Suppressor macrophage treated with lipopolysaccharide for 1 hour (primary cell): ENCODE measurements at regions not wholly inside any gene's neighbourhood (a gene's known extent, or its start where the extent isn't known, plus 50 kb on each side); places are given as distances from the start of the nearest gene placed in this dataset.
"Not testable (repeated sequence)": the region's sequence is repeated elsewhere in the genome, so short reads cannot be mapped to it uniquely, and the experiment has no call there.

ENCODE experiments used
- DNase-seq, 3 donors: peaks; one replicate each; pipeline ENCODE4 v3.0.0-alpha.2; 2020 to 2022

DNA sequence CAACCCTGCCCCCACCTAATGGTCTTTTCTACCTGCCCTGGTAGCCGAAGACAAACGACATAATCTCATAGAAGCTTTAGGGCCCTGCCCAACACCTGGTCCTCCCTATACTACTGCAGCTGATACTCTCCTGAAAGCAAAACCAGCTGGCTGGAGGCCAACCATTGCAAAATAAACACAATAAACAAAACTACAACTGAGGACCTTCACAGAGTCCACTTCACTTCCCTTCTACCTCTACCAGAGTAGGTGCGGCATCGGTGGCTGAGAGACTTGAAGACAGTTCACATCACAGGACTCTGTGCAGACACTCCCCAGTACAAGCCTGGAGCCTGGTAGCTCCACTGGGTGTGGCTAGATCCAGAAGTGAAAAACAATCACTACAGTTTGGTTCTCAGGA, 476.2 kb downstream of the MMUT start:
- no peak for DNase-seq

DNA sequence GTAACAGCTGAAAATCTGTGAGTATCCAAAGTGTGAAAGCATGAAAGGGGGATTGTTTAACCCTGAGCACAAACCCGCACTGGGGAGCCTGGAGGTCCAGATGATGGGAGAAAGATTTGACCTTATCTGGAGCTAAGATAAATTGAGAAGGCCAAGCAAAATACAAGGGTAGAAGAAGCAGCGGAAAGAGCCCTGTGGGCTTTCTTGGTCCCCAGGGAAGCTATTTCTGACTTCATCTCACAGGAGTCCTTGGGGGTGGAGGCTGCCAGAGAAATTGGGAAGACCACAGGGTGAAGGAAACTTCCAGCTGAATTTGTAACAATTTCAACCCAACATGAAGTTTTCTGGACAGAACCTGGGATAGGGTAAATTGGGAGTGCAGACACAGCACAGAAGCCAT, 476.9 kb downstream of the MMUT start:
- DNase-seq, result no peak

DNA sequence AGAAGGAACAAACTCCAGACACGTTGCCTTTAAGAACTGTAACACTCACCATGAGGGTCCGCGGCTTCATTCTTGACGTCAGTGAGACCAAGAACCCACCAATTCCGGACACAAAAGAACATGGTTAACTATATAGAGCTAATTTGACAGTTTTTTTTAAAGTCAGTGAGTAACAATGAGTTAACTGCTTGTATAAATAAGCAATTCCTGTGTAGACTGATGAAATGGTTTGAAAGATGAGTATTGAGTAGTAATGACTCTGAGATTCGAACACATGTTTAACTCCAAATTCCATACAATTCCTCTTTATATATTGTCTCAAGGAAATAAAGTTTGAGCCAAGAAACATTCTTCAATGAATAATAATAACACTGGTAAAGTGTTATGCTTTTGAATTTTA, 478.0 kb downstream of the MMUT start:
- no peak for DNase-seq

DNA sequence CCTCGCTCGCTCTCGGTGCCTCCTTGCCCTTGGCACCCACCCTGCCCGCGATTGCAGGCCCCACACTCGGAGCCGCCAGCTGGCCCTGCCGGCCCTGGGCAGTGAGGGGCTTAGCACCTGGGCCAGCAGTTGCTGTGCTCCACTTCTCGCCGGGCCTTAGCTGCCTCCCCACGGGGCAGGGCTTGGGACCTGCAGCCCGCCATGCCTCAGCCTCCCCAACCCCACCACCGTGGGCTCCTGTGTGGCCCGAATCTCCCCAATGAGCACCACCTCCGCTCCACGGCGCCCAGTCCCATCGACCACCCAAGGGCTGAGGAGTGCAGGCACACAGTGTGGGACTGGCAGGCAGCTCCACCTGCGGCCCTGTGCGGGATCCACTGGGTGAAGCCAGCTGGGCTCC, 479.1 kb downstream of the MMUT start:
- not testable (repeated sequence) for DNase-seq

DNA sequence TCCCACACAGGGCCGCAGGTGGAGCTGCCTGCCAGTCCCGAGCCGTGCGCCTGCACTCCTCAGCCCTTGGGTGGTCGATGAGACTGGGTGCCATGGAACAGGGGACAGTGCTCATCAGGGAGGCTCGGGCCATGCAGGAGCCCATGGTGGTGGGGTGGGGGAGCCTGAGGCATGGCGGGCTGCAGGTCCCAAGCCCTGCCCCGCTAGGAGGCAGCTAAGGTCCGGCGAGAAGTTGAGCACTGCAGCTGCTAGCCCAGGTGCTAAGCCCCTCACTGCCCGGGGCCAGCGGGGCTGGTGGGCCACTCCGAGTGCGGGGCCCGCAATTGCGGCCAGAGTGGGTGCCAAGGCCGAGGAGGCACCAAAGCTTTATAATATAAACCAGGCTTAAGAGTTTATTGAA, 479.7 kb downstream of the MMUT start:
- no peak for DNase-seq

DNA sequence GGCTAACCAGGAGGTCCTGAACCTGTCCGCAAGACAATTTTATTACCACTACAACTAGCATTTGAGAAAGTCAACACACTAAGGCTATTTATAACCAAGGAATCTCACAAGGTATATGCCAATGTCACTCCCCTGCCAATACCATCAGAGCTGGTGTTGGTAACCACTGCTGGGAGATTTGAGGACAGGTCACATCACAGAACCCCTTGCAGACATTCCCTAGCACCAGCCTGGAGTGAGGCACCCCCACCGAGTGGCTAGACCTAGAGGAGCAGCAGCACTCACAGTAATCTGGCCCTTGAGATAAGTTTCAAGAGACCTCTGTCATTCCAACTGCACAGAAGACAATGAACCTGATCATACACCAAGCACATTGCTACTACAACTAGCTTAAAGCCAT, 483.2 kb downstream of the MMUT start:
- no peak for DNase-seq

DNA sequence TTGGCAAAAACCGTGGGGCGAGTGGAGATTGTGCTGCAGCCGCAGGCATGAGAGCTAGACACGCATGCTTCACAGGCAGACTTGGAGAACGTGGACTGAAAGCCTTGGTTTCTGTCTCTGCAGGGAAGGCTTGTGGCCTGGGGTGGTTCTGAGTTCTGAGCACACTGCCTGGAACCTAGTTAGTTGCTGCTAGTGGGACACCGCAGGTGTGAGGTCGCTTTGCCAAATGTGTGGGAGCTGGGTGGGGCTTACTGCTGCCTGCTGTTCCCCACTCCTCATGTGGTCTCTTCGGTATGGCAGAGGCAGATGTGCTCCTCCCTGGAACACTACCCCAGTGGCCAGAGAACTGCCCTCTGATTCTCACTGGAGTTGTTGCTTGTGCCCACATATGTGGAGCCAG, 484.0 kb downstream of the MMUT start:
- no peak for DNase-seq

DNA sequence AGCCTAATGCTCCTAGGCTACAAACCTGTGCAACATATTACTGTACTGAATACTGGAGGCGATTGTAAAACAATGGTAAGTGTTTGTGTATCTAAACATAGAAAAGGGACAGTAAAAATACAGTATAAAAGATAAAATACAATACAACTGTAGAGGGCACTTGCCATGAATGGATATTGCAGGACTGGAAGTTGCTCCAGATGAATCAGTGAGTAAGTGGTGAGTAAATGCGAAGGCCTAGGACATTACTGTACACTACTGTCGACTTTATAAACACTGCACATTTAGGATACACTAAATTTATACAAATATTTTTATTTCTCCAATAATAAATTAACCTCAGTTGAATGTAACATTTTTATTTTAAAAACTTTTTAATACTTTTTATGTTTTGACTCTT, 485.0 kb downstream of the MMUT start:
- no peak for DNase-seq

DNA sequence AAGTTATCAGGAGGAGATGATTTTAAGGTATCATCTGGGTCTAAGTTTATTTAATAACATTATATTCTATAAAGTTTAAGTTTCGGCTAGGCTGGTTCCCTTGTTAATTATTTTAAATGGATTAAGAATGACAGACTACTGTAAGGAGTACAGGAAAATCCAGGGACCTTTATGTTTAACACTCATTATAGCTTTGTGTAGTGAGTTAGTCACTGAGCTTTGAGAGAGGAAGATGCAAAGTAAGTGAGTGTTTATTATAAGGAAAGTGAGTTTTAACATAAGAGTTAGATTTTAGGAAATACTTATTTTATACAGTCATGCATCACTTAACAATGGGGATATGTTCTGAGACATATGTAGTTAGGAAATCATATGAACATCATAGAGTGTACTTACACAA, 485.5 kb downstream of the MMUT start:
- DNase-seq, result no peak

DNA sequence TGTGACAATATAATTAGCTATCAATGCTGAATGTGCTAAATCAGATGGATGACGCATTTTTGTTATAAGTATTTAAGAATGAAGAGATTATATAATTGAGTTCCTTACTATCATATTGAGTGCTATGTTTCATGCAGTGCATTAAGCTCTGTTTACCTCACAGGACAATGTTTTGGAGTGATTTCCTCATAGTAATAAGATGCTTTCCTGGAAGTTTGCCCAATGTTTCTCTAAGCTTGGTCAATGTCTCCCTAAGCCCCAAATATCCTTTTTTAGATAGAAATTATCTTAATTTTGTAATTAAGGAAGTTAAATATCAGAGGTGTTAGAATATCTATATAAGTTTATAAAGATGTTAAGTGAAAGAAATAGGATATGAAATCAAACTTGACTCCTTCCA, 489.6 kb downstream of the MMUT start:
- no peak for DNase-seq

DNA sequence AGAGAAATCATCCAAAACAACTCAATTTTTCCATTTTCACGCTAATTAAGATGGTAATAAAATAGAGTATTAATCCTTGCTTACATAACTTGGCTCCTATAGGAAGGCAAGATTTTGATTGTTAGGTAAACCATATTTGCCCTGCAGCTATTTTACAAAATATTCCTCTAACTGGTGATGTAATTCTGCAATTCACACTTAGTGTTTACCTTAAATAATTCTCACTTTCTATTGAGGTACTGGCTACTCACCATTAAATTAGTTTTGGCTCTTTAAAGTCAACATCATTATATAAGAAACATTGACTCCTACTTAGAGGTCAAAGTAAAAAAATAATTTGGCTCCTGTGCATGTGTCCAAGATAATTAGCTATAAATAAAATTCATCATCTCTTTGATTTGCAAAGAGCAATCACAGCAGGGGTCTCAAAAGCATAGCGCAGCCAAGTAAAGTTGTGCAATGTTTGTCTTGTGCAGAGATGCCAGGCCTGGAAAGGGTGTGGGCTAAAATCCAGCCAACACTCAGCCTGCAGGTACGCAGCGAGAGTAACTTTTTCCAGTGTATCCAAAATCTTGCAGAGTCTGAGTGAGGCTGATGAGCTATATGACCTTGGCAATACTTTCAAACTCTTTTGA, 501.2 kb downstream of the MMUT start:
- DNase-seq, result no peak

DNA sequence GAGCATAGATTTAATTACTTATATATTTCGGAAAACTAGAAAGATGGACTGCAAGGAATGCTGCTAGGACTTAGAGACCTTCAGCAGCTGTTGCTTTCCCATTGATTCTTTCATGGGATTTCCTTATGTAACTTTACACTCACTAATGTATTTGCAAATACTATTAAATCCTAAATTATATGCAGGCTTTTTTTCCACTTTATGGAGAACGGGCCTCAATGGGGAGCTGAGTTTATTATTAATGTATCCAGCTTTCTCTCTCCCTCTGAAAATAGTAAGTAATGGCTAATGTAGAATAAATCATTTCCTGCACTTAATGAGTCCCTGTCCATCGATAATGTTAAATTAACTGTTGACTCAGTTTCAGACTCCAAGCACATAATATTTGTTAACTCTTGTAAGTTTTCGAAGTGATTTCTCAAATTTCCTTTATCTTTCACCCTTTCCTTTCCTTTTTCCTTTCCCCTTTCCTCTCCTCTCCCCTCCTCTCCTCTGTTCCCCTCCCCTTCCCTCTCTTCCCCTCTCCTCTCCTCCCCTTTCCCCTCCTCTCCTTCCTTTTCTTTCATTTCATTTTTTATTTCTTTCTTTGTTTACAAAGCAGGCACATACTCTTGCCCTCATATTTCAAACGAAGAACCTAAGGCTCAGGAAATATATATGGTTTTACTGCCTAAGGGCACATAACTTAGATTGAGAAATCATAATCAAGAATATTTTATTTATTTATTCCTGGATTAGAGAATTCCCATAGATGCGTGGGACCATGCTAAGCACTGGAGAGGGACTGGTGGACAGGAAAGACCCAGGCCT, 503.6 kb downstream of the MMUT start:
- DNase-seq, result no peak

DNA sequence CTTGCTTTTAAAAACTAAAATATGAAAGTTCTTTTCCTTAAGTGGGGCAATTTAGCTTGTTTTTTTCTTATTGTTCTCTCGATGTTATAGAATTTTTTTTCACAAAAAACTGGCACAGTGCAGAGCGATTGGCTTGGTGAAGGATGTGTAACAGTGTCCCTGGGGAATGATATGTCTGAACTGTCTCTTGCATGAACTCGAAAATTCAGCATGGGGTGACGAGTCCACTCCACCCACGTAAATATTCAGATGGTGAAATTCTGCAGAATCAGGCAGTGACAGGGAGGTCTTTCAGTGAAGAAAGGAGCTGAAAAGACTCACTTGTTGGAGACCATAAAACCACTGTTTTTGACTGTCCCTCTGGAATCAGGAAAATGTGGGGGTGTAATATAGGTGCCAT, 505.3 kb downstream of the MMUT start:
- no peak for DNase-seq

DNA sequence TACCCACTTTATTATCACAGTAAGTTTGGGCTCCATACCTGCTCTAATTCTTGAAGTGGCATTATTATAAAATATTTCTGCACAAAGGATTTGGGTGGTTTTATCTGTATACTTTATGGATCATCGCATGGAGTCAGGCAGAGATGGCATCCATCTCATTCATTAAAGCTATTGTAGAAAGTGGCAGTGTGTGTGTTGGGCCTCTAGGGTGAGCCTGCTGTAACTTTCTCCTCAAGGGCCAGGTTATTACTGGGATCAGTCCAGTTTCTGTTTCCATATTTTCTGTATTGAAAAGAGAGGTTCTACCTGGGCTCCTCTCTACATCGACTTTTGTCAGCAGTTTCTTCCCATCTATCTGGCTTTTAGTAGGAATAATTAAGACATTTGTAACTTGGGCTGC, 511.1 kb downstream of the MMUT start:
- DNase-seq, result no peak

DNA sequence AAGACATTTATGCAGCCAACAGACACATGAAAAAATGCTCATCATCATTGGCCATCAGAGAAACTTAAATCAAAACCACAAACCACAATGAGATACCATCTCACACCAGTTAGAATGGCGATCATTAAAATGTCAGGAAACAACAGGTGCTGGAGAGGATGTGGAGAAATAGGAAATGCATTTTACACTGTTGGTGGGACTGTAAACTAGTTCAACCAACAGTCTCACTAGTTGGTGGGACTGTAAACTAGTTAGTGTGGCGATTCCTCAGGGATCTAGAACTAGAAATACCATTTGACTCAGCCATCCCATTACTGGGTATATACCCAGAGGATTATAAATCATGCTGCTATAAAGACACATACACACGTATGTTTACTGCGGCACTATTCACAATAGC, 518.8 kb downstream of the MMUT start:
- DNase-seq, result peak; percentile 43 to 75 (median 56)

DNA sequence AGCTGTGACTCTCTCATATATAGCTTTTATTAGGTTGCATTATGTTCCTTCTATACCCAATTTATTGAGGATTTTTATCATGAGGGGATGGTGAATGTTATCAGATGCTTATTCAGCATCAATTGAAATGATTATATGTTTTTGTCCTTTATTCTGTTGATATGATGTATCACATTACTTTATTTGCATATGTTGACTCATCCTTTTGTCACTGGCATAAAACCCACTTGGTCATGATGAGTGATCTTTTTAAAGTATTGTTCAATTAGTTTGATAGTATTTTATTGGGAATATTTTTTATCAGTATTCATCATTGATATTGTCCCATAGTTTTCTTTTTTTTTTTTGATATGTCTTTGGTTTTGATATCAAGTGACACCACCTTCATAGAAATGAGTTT, 529.9 kb downstream of the MMUT start:
- DNase-seq, result no peak

DNA sequence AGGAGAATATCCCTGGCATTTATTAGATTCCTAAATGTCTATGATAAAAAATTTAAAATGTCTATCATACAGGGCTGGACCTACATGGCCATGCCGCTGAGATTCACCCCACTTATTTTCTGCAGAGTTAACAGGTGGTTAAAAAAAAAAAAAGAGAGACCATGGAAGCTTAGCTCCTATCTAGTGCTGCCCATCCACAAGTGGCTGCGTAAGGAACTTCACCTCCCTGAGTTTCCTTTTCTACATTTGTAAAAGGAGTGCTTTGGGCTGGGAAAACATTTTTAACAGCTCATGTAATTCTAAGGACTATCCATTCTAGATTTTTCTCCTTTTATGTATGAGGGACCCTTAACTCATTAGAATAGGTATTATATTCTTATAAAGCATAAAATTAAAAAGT, 534.1 kb downstream of the MMUT start:
- DNase-seq, result no peak

DNA sequence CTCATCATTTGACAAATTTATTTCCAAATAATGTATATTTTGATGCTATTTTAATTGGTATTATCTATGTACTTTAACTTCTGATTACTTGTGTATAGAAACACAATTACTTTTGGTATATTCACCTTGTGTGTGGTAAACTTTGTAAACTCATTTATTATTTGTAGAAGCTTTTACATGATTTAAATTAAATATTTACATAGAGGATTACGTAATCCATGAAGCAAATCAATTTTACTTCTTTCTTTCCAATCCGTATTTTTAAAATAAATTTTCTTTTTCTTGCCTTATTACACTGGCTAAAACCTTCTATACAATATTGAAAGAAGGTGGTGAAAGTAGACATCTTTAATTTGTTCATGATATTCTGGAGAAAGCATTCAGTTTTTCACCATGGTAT, 540.2 kb downstream of the MMUT start:
- no peak for DNase-seq

DNA sequence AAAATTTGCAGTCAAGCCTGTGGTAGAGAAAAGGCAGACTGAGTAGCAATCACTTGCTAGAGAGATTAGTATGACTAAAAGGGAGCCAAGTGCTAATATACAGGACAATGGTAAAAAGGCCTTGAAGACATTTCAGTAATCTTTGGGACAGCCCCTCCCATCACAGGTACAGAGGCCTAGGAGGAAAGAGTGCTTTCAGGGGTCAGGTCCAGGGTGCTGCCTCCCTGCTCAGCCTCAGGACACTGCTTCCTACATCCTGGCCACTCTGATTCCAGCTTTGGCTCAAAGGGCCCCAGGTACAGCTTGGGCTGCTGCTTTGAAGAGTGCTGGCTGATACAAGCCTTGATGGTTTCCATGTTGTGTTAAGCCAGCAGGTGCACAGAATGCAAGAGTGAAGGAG, 543.5 kb downstream of the MMUT start:
- DNase-seq, result no peak

DNA sequence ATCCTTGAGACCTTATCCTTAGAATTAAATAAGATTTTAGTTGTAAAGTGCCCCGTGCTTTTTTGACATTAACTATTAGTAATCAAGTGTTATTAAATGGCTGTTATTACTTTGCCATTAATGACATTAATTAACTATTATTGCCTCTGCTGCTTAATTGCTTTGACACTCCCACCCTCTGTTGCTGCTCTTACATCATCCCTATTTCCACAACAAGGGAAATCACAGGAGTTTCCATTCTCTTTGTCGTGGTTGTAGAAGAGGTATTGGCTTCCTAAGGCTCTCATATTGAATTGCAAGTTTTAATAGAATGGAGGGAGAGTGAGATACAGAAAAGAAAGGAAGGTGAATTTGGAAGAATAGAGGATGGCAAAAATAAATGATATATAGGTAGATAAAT, 545.8 kb downstream of the MMUT start:
- no peak for DNase-seq

DNA sequence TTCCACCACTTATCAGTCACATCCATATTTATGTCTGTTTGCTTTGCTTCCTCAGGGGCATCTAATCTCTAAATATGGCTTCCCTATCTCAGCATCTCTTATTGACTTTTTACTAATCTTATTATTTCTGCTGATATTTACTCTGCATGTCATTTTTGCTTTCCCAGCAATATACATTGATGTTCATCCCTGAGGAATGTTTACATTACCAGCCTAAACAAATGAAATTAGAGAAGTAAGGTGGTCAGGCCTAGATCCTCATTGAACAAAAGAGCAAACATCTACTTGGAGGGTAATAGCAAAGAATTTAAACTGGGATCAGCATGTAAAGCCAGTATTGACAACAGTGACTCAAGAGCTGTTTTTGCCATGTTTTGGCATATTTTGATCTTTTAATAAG, 546.4 kb downstream of the MMUT start:
- no peak for DNase-seq

DNA sequence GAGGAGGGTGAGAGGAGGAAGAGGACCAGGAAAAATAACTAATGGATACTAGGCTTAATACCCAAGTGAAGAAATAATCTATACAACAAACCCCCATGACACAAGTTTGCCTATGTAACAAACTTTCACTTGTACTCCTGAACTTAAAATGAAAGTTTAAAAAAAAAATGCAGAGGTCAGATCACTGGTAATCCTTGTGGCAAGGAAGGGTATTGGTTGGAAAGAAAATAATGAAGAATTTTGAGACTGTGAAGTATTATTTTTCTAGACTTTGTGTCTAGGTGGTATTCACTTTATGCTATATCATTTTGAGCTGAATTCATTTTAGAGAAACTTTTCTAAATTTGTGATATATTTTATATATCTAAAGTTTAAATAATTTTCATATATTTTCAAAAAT, 547.5 kb downstream of the MMUT start:
- DNase-seq, result no peak

DNA sequence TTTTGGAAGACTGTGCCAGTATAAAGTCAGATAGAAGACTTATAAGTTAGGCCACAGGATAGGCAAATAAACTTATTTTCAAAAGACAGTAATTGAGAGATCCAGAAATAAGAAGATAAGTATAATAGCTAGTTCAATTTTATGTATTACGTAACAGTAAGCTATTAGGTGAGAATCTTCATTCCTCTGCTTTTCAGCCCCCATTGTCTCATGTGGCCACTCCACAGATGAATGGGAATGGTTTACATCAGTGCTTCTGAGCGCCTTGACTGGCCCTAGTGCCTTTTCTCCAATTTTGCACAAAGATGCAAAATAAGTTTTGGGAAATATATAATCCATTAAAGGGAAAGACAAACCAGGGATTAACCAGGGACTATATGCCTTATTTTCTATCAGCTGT, 550.5 kb downstream of the MMUT start:
- DNase-seq, result no peak

DNA sequence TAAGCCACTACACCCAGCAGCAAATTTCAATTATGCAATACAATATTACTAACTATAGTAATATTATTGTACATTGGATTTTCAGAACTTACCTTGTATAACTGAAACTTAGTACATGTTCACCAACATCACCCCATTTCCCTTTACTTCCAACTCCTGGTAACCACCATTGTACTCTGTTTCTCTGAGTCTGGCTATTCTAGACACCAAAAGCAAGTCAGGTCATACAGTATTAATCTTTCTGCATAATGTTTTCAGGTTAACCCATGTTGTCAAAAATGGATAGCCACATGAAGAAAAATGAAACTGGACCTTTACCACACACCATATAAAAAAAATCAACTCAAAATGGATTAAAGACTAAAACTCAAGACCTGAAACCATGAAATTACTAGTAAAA, 558.2 kb downstream of the MMUT start:
- no peak for DNase-seq

DNA sequence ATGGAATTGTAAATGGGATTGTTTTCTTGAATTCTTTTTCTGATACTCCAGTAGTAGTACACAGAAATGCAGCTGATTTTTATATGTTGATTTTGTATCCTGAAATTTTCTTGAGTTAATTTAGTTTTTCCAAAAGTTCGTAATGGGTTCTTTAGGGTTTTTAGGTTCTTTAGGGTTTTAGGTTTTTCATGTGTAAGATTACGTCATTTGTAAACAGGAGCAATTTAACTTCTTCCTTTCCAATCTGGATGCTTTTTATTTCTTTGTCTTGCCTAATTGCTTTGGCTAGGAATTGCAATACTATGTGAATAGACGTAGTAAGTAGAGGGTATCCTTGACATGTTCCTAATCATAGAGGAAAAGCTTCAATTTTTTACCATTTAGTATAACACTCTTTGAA, 568.6 kb downstream of the MMUT start:
- no peak for DNase-seq
